Neural crest cell (in vitro differentiated cells): ENCODE measurements at regions not wholly inside any gene's neighbourhood (a gene's known extent, or its start where the extent isn't known, plus 50 kb on each side); places are given as distances from the start of the nearest gene placed in this dataset.
A peak's percentile ranks its signal among the peaks of the same experiment; 100 is the strongest.

Source experiments
- DNase-seq: peaks from one replicate; pipeline ENCODE4 v3.0.0; 2021; ENCODE audit warnings: low read depth, mixed read lengths, low spot score
- H3K27ac Mint-ChIP-seq: one replicate; pipeline ENCODE4 v1.8.0; 2021; ENCODE audit warnings: mild to moderate bottlenecking, mixed read lengths; ENCODE audit not compliant: unreplicated experiment
- H3K27me3 Mint-ChIP-seq: 2 replicates; pipeline ENCODE4 v1.8.0; 2021; ENCODE audit warnings: low read depth, mild to moderate bottlenecking, mixed read lengths
- H3K36me3 Mint-ChIP-seq: 2 replicates; pipeline ENCODE4 v1.8.0; 2021; ENCODE audit warnings: low read depth, mild to moderate bottlenecking, mixed read lengths
- H3K4me1 Mint-ChIP-seq: 2 replicates; pipeline ENCODE4 v1.8.0; 2021; ENCODE audit warnings: mixed read lengths
- H3K4me3 Mint-ChIP-seq: one replicate; pipeline ENCODE4 v1.8.0; 2021; ENCODE audit warnings: mild to moderate bottlenecking, mixed read lengths
- H3K9me3 Mint-ChIP-seq: 2 replicates; pipeline ENCODE4 v1.8.0; 2021; ENCODE audit warnings: mixed read lengths
- CTCF ChIP-seq: fragments of 200-600 bp; sonication (generic); conservative IDR thresholded peaks from 2 replicates; pipeline ENCODE4 v1.5.0; 2021; ENCODE audit warnings: antibody characterized with exemption, mild to moderate bottlenecking

DNA sequence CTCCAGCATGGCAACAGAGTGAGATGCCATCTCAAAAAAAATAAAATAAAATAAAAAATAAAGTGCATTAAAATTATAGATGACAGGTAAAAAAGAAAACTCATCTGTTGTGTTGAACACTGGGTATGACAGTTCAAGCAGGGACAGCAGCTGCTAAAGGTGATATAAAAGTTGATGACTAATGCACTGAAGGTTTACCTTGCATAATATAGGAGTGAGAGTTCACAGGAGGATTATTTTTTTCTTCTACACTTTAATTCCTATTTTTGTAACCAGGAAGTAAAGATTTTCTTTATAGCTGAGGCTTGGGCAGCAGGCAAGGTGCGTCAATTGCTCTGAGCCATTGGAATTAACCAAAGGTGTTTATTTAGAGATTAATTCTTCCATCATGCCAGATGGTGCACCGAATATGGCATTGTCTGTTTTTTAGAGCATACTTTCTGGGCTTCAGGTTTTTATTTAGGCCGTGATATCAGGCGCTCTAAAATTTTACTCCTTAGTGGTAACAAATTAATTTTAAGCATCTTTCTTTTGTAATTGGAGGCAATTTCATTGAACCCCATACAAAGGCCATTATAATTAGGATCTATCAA is 337.0 kb upstream of the SLC10A2 start:
- H3K36me3 Mint-ChIP-seq, result peaks cover 8% of the 10 kb centered on the region
- H3K27me3 Mint-ChIP-seq, result no peaks in the 10 kb centered on the region
- no peak overlapping the region for H3K27ac Mint-ChIP-seq
- H3K4me1 Mint-ChIP-seq, result peaks cover 4% of the 10 kb centered on the region
- TF ChIP-seq CTCF, result no peak
- no peak for DNase-seq
- H3K9me3 Mint-ChIP-seq, result peaks cover 8% of the 10 kb centered on the region
- no peak overlapping the region for H3K4me3 Mint-ChIP-seq

GRCh38 chr13:103395139-103395538 is 328.9 kb upstream of the SLC10A2 start:
- H3K4me1 Mint-ChIP-seq, result peaks cover 13% of the 10 kb centered on the region
- peaks cover 9% of the 10 kb centered on the region for H3K9me3 Mint-ChIP-seq
- DNase-seq, result no peak
- TF ChIP-seq CTCF, result no peak
- no peak overlapping the region for H3K4me3 Mint-ChIP-seq
- H3K36me3 Mint-ChIP-seq, result peaks cover 4% of the 10 kb centered on the region
- H3K27me3 Mint-ChIP-seq, result no peaks in the 10 kb centered on the region
- no peak overlapping the region for H3K27ac Mint-ChIP-seq

- H3K36me3 Mint-ChIP-seq, result peaks cover 3% of the 10 kb centered on the region
- no peaks in the 10 kb centered on the region for H3K27me3 Mint-ChIP-seq
- DNase-seq, result no peak
- TF ChIP-seq CTCF, result no peak
- peaks cover 13% of the 10 kb centered on the region for H3K4me1 Mint-ChIP-seq
- no peak overlapping the region for H3K27ac Mint-ChIP-seq
- H3K4me3 Mint-ChIP-seq, result no peak overlapping the region
- H3K9me3 Mint-ChIP-seq, result peaks cover 9% of the 10 kb centered on the region
These were observed 328.4 kb upstream of the SLC10A2 start for GRCh38 chr13:103394618-103395017.

GRCh38 chr13:103391936-103392335 is 325.7 kb upstream of the SLC10A2 start:
- DNase-seq, result no peak
- H3K4me3 Mint-ChIP-seq, result no peak overlapping the region
- H3K27ac Mint-ChIP-seq, result no peak overlapping the region
- no peaks in the 10 kb centered on the region for H3K27me3 Mint-ChIP-seq
- H3K36me3 Mint-ChIP-seq, result no peaks in the 10 kb centered on the region
- no peak for TF ChIP-seq CTCF
- peaks cover 7% of the 10 kb centered on the region for H3K4me1 Mint-ChIP-seq
- no peaks in the 10 kb centered on the region for H3K9me3 Mint-ChIP-seq

DNA sequence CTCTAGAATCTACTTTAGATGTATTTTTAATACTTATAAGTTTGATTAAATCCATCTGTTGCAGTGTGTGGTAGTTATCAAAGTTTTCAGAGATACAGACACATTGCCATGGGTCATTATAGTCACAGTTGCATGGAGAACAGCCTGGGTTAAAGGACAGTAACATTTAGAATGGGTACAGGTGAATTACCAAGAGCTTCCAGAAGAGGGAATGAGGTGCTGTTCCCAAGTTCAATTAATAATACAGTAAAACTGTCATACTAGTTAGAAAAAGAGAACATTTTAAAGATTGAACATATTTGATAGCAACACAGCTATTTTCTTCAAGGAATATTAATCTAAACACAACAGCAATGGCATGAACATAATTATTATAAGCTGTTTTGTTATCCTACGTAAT is 322.6 kb upstream of the SLC10A2 start:
- no peaks in the 10 kb centered on the region for H3K27me3 Mint-ChIP-seq
- DNase-seq, result no peak
- peak; percentile 37 for TF ChIP-seq CTCF
- H3K4me1 Mint-ChIP-seq, result no peaks in the 10 kb centered on the region
- H3K4me3 Mint-ChIP-seq, result no peak overlapping the region
- H3K9me3 Mint-ChIP-seq, result no peaks in the 10 kb centered on the region
- no peaks in the 10 kb centered on the region for H3K36me3 Mint-ChIP-seq
- H3K27ac Mint-ChIP-seq, result no peak overlapping the region
